NCI-H2171 (cell line): ENCODE measurements at regions not wholly inside any gene's neighbourhood (a gene's known extent, or its start where the extent isn't known, plus 50 kb on each side); places are given as distances from the start of the nearest gene placed in this dataset.
"Not testable (repeated sequence)": the region's sequence is repeated elsewhere in the genome, so short reads cannot be mapped to it uniquely, and the experiment has no call there.

Source experiments
- DNase-seq: peaks from one replicate; lab custom pipeline; 2025; lab: John Stamatoyannopoulos, UW

DNA sequence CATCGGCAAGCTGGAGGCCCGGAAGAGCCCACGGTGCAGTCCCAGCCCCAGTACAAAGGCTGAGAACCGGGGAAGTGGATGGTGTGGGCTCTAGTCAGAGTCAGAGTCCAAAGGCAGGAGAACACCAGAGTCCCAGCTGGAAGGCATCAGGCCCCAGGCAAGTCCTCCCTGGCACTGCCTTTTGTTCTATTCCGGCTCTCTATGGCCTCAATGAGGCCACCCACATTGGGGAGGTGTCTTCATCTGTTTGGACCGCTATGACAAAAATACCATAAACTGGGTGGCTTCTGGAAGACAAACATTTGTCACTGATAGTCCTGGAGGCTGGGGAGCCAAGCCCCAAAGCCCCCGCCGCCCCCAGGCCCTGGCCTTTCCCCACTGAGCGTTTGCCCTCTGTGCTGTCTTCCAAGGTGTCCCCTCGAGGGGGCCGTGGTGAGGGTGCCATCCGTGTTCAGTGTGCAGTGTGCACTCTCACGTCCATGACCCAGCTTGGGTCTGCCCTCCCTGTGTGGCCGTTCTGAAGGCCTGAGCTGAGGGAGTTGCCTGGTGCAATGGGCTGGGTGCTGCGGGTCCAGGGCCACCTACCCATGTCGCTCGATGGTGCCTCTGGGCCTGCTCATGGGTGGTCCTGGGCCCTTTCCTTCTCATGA lies 99.1 kb upstream of the PPP1R26 start:
- no peak for DNase-seq

DNA sequence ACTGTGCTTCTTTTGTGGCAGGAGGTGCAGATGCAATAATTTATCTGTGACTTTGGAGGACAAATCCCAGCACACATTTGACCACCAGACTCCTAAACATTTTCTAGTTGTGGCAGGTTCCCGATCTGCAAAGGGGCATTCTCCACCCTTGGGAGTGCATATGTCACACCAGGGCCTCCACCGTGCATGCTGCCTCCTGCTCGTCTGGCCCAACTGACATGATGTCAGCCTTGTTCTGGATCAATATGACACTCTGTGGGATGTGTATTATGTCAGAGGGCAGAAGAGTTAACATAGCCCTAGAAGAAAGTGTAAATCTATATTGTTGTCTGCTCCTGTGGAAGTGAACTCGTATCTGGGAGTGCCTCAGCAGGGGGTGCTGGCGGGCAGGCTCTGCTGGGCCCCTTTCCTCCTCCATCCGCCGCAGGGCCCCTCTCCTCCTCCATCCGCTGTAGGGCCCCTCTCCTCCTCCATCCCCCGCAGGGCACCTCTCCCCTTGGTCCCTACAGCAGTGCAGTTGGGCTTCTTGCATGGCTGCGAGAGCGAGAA lies 97.7 kb upstream of the PPP1R26 start:
- no peak for DNase-seq

DNA sequence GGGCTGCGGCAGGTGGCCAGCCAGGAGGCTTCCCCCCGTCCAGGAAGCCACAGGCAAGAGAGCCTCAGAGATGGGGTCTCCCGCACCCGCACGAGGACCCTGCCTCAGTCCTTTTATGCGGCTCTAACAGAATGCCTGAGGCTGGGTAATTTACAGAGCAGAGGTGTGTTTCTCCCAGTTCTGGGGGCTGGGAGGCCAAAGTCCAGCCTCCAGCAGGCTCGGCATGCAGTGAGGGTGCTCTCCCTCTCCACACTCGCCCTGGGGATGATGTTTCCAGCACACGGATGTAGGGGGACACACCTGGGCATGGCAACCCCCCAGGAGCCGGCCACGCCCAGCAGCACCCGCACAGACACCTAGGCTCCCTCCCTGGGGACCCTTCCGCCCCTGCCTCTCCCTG lies 95.4 kb upstream of the PPP1R26 start:
- DNase-seq = no peak

DNA sequence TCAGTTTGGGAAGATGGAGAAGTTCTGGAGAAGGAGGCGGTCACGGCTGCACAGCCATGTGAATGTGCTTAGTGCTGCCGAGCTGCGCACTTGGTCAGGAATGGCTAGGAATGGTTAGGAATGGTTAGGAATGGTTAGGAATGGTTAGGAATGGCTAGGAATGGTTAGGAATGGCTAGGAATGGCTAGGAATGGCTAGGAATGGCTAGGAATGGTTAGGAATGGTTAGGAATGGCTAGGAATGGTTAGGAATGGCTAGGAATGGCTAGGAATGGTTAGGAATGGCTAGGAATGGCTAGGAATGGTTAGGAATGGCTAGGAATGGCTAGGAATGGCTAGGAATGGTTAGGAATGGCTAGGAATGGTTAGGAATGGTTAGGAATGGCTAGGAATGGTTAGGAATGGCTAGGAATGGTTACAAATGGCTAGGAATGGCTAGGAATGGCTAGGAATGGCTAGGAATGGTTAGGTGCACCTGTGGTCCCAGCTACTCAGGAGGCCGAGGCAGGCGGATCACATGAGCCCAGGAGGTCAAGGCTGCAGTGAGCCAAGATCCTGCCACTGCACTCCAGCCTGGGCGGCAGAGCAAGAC lies 94.7 kb upstream of the PPP1R26 start:
- not testable (repeated sequence) for DNase-seq

DNA sequence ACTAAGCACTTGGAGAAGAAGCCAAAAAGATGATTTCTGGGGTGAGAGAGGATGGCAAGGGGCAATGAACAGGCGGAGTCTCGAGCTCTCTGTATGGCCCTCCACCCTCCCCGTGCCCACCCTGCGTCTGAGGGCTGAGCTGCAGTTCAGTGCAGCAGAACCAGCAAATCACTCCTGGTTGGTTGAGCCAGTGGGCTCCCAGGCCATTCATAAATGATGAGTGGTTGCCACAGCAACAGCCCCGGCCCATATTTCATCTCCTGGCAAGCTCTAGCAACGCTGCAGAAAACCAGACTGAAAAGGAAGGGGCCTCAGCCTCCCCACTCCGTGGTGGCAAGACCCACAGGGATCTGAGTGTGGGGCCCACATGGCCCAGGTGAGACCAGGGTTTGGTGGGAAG lies 93.8 kb upstream of the PPP1R26 start:
- no peak for DNase-seq

DNA sequence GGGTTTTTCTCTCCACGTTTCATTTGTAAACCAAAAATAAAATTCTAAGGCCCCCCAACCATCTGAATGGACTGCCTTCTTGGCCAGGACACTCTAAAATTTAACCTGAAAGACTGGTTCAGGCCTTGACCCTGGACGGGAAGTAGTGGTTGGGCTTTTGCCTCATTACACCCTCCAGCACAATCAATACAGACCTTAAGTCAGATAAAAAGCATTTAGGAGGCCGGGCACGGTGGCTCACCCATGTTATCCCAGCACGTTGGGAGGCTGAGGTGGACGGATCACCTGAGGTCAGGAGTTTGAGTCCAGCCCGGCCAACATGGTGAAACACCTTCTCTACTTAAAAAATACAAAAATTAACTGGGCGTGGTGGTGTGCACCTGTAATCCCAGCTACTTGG lies 91.6 kb upstream of the PPP1R26 start:
- no peak for DNase-seq

DNA sequence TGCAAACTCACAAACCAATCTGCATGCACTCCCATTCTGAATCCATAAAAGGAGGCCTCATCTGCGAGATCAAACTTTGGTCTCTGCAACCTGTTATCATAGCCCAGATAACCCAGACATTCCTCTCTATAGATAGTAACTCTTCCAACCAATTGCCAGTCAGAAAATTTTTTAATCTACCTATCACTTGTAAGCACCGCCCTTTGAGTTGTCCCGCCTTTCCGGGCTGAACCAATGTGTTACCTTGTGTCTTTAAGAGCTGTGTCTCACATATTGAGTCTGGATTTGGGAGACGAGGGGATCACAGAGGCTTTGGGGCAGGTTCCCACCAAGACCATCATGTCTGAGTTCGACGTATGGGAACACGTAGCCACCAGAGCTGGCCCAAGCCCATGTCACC lies 91.1 kb upstream of the PPP1R26 start:
- DNase-seq = no peak

DNA sequence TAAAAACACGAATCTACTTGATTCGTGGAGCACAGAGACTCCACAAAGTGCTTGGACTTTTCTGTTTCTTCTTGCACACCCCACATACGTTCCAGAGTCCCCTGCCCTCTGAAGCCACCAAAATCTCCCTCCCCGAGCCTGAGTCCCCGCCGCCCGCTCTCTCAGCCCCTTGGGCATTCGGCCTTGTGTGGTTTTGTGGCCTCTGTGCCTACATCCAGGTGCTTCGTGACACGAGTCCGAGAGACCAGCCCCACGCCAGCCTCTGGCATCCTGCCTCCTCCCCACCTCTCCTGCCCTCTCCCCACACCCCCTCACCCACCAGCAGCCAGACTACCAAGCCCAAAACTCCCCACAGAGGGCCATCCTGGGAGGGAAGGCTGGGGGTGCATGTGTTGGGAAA lies 87.8 kb upstream of the PPP1R26 start:
- no peak for DNase-seq

DNA sequence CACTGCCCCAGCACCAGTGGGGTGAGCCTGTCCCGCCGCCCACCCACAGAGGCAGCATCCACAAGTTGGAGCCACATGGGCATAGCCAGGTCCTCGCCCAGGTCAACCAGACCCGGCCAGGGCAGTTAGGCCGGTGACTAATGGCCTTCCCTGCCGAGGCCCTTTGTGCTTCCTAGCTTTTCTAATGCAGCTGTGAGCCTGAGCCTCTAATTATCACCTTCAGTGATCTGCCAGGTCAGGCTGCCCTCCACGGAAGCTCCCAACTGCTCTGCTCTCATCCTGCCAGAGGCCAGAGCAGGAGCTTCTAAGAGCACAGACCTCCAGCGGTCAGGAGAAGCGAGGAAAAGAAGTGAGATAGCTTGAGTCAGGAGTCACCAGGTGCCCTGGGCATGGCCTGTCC lies 87.1 kb upstream of the PPP1R26 start:
- DNase-seq = no peak

DNA sequence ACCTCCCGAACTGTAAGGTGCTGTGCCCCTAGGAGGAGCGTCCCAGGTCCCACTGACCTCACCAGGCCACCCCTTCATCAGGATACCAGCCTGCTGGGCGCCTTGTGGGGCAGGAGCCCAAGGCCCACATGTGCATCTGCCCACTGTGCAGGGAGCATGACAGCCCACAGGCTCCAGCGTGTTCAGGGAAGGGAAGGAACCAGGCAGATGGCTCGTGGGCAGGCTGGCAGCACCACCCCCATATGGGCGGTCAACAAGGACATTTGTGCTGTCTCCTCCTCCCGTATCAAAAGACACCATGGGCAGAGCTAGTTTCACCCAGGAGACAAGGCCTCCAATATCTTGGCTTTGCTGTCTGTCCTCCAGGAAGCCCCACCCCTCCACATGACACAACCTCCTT lies 85.5 kb upstream of the PPP1R26 start:
- DNase-seq = no peak

DNA sequence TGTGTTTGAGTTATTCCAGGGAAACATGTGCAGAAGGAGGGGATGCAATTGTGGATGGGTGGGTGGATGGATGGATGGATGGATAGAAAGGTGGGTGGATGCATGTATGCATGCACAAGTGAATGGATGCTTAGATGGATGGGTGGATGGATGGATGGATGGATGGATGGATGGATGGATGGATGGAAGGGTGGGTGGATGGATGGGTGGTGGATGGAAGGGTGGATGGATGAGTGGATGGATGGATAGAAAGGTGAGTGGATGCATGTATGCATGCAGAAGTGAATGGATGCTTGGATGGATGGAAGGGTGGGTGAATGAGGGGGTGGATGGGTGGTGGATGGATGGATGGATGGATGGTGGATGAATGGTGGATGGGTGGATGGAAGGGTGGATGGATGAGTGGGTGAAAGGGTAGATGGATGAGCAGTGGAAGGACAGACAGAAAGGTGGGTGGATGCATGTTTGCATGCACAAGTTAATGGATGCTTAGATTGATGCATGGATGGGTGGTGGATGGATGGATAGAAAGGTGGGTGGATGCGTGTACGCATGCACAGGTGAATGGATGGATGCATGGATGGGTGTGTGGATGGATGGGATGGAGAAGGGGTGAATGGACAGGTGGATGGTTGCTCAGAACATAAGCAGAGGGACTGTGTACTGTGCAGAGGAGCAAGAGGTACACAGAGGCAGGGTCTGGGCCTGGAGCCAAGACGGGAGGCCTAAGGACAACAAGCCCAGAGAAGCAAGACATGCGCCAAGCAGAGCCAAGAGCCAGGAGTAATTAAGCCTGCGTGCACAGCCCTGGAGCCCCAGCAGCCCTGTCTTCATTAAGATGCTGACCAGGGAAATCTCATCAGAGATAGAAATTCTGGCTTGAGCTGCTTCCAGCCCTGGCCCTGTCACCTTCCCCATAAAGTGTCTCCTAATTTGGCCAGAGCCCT lies 84.6 kb upstream of the PPP1R26 start:
- no peak for DNase-seq

DNA sequence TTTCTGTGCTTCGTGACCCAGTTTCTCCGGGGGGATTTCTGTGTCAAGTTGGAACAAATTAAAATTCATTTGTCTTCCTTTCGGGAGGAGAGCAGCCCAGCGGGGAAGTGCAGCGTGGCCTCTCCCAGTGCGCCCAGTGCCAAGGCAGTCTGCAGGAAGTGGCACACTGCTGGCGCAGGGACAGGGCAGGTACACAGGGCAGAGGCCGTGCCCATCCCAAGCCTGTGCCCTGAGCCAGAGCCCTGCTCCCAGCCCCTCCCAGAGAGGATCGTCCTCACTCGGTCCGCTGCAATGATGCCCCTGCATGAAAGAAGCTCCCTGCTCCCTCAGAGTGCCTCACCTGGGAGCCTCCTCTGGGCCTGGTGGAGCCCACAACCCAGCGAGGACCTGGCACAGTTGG lies 82.4 kb upstream of the PPP1R26 start:
- no peak for DNase-seq

DNA sequence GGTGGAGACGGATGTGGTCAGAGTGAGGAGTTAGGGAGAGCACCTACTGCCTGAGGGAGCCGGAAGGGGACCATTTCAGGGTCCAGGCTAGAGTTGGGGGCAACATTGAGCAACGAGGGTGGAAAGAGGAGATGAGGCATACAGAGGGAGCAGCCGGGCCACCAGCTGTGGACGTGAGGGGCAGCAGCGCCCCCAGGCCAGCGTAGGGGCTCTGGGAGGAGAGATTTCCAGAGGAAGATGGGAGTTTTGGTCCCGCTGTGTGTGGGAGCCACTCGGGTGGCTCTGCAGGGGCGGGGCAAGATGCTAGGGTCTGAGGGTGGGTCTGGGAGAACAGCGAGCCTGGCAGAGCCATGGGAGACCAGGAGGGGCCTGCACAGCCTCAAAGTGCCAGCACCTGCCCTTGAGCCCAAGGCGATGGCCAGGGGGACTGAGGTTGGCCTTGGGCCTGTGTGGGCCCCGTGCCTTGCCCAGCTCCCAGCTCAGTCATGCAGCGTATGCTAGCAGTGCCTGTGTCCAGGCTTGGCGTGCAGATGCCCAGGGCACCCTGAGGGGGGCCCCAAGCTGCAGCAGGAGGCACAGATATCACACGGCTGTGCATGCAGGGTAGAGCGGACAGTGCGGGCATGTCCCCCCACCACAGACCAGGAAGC lies 80.5 kb upstream of the PPP1R26 start:
- DNase-seq = no peak

DNA sequence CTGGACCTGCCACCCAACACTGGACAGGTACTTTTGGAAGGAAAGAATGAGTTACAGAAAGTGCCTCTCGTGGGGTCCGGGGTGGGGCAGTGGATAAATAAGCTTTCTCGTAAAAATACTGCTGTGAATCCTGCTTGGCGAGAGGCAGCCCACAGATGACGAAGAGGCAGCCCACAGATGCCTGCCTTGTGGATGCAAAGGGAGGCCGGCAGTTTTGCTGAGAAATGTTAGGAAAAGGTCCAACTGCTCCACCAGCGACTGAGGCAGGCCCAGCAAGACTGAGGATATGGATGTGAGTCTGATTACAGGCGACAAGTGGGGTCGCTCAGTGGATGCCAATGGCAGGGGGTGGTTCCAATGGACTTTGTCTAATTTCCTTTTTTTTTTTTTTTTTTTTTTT lies 79.1 kb upstream of the PPP1R26 start:
- DNase-seq = no peak

DNA sequence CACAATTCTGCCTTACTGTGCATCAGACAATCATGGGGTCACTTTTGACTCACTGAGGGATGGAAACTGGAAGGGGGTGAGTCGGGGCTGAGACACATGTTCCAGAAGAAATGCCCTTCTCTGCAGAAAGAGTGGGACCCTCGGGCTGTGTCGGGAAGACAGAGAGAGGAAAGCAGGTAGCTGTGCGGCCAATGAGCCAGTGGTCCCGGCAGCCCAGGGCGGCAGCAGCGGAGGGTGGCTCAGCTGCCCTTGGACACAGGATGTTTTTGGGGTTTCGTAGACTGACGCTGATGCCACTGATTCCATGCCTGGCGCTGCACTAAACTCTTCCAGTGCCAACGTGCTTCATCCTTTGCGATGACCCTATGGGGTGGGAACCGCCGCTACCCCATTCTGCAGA lies 78.4 kb upstream of the PPP1R26 start:
- DNase-seq = no peak

DNA sequence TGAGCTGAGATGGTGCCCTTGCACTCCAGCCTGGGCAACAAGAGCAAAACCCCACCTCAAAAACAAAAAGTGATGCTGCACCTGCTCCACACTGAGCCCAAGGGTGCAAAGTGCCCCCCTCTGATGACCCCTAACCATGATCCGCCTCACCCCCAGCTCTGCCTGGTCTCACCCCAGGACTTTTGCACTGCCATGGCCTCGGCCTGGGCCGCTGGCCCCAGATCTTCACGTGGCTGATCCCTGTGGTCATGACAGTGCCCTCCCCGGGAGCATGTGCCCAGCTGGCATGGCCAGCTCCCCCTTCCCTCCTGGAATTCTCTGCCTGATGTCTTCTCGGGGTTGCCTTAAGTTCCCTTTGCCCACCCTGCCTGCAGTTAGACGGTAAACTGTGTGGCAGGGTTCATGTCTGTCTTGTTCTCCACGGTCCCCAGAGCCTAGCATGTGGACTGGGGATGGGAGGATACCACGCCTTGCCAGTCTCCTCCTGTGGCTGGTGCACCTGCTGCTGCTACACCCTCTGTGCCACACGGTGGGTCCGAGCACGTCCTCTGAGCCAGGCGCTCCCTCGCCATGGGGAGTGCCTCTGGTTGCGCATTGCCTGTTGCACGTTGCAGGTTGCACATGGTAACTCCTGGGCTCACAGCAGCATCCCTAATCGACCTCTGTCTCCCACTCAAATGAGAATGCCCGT lies 77.4 kb upstream of the PPP1R26 start:
- DNase-seq = no peak

DNA sequence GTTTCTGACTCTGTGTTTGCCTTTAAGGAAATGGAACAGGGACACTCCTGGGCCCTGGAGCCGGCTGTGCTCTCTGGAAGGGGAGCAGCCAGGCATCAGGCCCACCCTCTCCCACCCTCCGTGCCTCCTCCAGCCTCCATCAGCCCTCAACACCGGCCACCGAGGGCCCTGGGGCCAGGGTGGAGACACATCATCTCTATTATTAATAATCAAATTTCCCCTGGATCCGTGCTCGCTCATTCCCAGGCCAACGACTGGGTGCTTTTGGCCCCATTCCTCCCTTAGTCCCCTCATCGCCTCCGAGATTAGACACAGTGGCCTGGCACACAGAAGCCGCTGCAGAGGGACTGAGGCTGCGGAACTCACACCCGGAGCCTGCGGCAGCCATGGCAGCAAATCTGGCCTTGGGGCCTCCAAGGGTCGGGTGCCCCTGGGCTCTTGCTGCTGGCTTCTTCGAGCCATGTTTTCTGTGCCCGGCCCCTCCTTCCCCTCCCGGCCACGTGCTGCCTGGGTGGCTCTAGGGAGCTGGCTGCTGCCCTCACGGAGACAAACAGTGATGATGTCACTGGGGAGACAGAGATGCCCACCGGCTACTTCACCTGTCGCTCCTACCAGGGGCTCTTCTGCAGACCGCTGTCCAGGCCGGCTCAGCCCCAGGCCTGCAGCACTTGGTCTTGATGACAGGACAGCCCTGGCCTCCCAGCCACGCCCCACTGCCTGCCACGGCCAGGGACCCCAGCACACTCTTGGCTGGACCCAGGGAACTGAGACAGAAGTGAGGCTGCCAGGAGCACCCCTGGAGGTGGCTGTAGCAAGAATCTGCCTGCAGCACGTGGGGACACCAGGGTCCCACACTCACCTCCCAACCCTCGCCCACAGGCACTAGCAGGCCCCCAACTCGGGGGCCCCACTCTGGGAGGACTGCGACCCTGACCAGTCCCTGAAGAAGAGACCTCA lies 76.6 kb upstream of the PPP1R26 start:
- DNase-seq = no peak

DNA sequence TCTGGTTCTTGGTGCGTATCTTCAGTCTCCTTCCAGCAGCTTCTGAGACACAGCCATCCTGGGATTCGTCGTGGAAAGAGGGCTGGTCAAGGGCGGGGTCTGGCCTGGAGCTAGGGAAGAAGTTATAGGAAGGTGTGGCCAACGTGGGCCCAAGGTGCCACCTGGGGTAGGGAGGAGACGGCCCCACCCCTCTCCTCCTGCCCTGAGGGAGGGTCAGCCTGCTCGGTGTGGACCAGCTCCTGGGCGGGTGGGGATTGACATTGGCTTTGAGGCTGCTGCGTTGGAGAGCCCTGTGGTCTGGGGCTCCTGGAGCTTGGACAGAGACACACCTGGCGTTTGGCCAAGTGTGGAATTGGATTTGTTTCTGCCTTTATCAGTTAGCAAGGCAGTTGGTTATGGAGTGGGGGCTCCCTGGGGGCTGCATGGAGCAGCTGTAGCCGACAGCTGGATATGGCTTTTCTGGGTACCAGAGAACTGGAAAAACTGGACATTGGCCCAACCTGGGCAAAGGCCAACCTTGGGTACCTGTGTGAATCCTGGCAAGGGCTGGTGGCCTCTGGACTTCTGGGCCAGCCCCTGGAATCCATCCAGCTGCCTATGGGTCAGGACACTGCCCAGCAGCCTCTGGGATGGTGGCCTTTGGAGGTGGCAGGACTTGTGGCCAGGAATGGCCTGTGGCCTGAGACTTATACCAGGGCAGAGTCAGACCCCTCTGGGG lies 75.7 kb upstream of the PPP1R26 start:
- no peak for DNase-seq

DNA sequence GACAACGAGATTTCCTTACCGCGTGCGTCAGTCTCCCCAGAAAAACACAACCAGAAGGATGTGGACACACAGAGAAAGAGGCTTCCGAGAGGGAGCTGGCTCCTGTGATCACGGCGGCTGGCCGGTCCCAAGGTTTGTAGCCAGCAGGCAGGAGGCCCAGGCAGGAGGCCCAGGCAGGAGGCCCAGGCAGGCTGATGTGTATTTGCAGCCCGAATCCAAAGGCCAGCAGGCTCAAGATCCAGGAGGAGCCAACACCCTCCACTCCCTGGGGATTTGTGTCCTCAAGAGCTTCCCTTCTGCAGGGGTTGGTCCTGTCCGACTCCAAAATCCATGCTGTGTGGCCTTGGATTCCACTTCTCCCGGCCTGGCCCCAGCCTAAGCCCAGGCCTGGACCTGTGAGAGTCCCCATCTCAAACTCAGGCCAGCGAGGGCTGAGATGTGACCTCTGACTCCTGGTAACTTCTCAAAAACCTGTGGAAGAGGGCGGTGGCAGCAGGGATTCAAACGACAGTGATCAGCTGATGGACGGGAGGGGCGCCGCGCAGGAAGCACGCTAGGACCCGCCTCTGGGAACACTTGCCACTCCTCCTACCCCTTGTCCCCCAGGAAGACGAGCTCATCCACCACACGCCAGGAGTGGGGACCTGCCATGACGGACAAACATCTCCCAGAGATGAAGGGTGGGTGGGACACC lies 75.0 kb upstream of the PPP1R26 start:
- no peak for DNase-seq
